ENCODE measurements at regions not wholly inside any gene's neighbourhood (a gene's known extent, or its start where the extent isn't known, plus 50 kb on each side); places are given as distances from the start of the nearest gene placed in this dataset.

GRCh38 chr6:166877906-166878305 lies 78.4 kb downstream of the RNASET2 start:
- no peak for TF ChIP-seq CTCF (IDR thresholded peaks at IDR 0.05; ENCODE audit: low read length, missing control alignments)
- H3K4me3 ChIP-seq (replicated peaks; ENCODE audit: low read depth, low read length) = no peak overlapping the region
- no peak for DNase-seq (ENCODE audit: low read depth)

- no peak for TF ChIP-seq CTCF (IDR thresholded peaks at IDR 0.05; ENCODE audit: low read length, missing control alignments)
- DNase-seq (ENCODE audit: low read depth) = no peak
- H3K4me3 ChIP-seq (replicated peaks; ENCODE audit: low read depth, low read length) = no peak overlapping the region
These were observed 79.0 kb downstream of the RNASET2 start for GRCh38 chr6:166877349-166877748.

GRCh38 chr6:166872531-166873009 lies 83.8 kb downstream of the RNASET2 start:
- no peak for TF ChIP-seq CTCF (IDR thresholded peaks at IDR 0.05; ENCODE audit: low read length, missing control alignments)
- no peak for DNase-seq (ENCODE audit: low read depth)
- H3K4me3 ChIP-seq (replicated peaks; ENCODE audit: low read depth, low read length) = no peak overlapping the region

- TF ChIP-seq CTCF (IDR thresholded peaks at IDR 0.05; ENCODE audit: low read length, missing control alignments) = no peak
- no peak for DNase-seq (ENCODE audit: low read depth)
- no peak overlapping the region for H3K4me3 ChIP-seq (replicated peaks; ENCODE audit: low read depth, low read length)
These were observed 85.6 kb downstream of the RNASET2 start for GRCh38 chr6:166870602-166871208.

- no peak for DNase-seq (ENCODE audit: low read depth)
- TF ChIP-seq CTCF (IDR thresholded peaks at IDR 0.05; ENCODE audit: low read length, missing control alignments) = no peak
- no peak overlapping the region for H3K4me3 ChIP-seq (replicated peaks; ENCODE audit: low read depth, low read length)
These were observed 89.3 kb downstream of the RNASET2 start for GRCh38 chr6:166866839-166867637.

- no peak overlapping the region for H3K4me3 ChIP-seq (replicated peaks; ENCODE audit: low read depth, low read length)
- no peak for TF ChIP-seq CTCF (IDR thresholded peaks at IDR 0.05; ENCODE audit: low read length, missing control alignments)
- no peak for DNase-seq (ENCODE audit: low read depth)
These were observed 92.0 kb downstream of the RNASET2 start for GRCh38 chr6:166864333-166864732.
